Spinal cord (tissue), 9 donors: ENCODE measurements at regions not wholly inside any gene's neighbourhood (a gene's known extent, or its start where the extent isn't known, plus 50 kb on each side); places are given as distances from the start of the nearest gene placed in this dataset.
"Not testable (repeated sequence)": the region's sequence is repeated elsewhere in the genome, so short reads cannot be mapped to it uniquely, and the experiment has no call there.

ENCODE experiments used
- DNase-seq, 6 donors: peaks; one replicate each; pipeline versions ENCODE4 v3.0.0 to v3.0.0-alpha.2; 2013 to 2015; ENCODE audit warnings: low spot score in 6 of 6, low read depth in 4 of 6
- H3K27ac ChIP-seq: one replicate; pipeline ENCODE4 v1.5.1; 2013; ENCODE audit warnings: low read depth, low read length, control low read depth
- H3K27me3 ChIP-seq: one replicate; pipeline ENCODE4 v1.6.1; 2013; ENCODE audit warnings: low read length; ENCODE audit not compliant: control insufficient read depth, insufficient read depth
- H3K36me3 ChIP-seq: one replicate; pipeline ENCODE4 v1.6.1; 2013; ENCODE audit warnings: low read length; ENCODE audit not compliant: control insufficient read depth, insufficient read depth
- H3K4me1 ChIP-seq: one replicate; pipeline ENCODE4 v1.6.1; 2013; ENCODE audit warnings: low read length; ENCODE audit not compliant: control insufficient read depth, insufficient read depth
- H3K4me3 ChIP-seq: one replicate; pipeline ENCODE4 v1.5.1; 2013; ENCODE audit warnings: low read depth, low read length, control low read depth
- H3K9me3 ChIP-seq: one replicate; pipeline ENCODE4 v1.6.1; 2013; ENCODE audit warnings: low read length; ENCODE audit not compliant: control insufficient read depth, insufficient read depth
- whole genome bisulfite sequencing: methylation state at CpG from one replicate; pipeline ENCODE4 v1.1.5; 2013; ENCODE audit warnings: missing lambda C conversion rate; ENCODE audit not compliant: insufficient coverage; 5-methylcytosine and 5-hydroxymethylcytosine counted together
- donor health status: healthy.

GRCh38 chr22:23501708-23502107, 78.4 kb downstream of the IGLL1 start:
- H3K4me1 ChIP-seq = peaks cover 25% of the 10 kb centered on the region
- no peaks in the 10 kb centered on the region for H3K27me3 ChIP-seq
- H3K27ac ChIP-seq = no peak overlapping the region
- H3K4me3 ChIP-seq = no peak overlapping the region
- H3K36me3 ChIP-seq = no peaks in the 10 kb centered on the region
- no peaks in the 10 kb centered on the region for H3K9me3 ChIP-seq
- no peak for DNase-seq
- WGBS = 99% methylated on average over 4 of the region's 12 CpGs

DNA sequence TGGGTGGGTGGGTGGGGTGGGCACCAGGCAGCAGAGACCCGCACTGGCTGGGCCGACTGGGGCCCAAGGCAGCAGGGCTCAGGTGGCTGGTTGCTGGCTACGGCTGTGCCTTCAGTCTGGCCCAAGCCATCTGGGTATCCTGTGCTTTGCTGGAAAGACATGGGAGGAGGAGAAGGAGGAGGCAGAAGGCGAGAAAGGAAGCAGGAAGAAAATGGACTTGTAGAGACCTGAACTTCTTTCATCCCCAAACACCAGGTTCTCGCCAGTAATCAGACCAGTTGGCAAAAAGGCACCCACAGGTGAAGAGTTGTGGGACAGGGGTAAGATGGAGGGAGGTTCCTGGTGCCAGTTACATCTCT, 78.8 kb downstream of the IGLL1 start:
- Histone ChIP-seq H3K27me3 (no peaks in the 10 kb centered on the region), H3K4me3 (no peak overlapping the region), H3K4me1 (peaks cover 25% of the 10 kb centered on the region), H3K27ac (no peak overlapping the region), H3K9me3 (no peaks in the 10 kb centered on the region), H3K36me3 (no peaks in the 10 kb centered on the region)
- WGBS = 16% methylated on average over 3 of the region's 5 CpGs
- no peak for DNase-seq

DNA sequence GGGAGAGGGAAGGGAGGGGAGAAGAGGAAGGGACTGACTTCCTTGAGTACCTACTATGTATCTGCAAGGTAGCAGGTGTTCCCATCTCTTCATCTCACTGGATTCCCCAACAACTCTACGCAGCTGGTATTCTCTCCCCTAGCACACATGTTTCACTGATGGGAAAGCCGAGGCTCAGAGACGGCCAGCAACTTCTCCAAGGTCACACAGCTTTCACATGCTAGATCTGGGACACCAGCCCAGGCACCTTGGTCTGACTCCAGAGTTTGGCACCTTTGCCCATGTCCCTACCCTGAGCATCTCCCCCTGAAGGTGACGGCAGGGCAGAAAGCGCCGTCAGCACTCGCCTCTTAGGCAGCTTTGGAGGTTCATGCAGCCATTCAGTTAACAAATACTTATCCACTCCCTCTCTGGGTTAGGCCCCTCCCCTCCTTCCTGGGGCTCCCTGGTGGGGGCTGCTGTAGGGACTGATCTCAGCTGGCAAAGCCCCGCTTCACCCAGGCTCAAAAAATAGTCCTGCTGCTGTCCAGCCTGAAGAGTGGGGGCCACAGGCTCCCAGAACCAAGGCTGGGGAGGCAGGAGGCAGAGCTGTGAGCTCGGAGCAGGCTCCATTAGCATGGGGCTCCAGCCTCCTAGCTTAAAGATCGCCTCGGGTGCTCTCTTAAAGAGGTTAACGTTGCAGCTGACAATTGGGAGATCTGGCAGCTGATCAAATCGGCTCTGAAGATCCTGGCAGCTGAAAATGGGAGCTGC, 79.4 kb downstream of the IGLL1 start:
- DNase-seq = peak in 2 of 6 donors; percentile 80 to 84
- no peak overlapping the region for H3K27ac ChIP-seq
- H3K27me3 ChIP-seq = no peaks in the 10 kb centered on the region
- WGBS = 42% methylated on average over 9 of the region's 13 CpGs
- no peak overlapping the region for H3K4me3 ChIP-seq
- H3K9me3 ChIP-seq = no peaks in the 10 kb centered on the region
- H3K4me1 ChIP-seq = peaks cover 25% of the 10 kb centered on the region
- H3K36me3 ChIP-seq = no peaks in the 10 kb centered on the region

DNA sequence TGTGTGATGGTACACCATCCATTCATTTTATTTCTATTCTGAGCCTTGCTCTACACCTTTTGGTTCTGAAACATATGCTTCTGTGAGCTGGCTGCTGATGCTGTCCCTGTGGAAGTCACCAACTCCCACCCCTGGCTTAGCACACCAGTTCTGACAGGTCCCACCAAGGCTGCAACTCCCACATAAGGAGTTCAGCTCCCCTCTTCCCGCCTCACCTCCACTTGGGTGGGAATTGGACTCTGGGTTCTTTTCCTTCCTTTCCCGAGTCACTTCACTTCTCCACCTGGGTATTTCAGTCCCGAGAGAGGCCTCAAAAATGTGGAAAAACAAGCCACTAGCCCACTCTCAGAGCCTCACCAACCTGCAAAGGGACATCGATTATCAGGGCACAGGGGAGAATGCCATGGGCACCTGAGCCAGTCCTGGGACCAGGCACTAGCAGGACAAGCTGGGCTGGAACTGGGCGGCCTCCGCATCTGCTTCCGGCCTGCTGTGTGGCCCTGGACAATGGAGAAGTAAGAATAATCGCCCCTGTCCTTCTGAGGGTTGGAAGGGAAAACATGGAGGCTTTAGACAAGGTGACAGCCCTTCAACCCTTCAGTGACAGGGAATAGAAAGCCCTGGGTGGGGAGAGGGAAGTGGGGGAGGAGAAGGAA, 80.1 kb downstream of the IGLL1 start:
- no peak overlapping the region for H3K4me3 ChIP-seq
- no peaks in the 10 kb centered on the region for H3K27me3 ChIP-seq
- no peak overlapping the region for H3K27ac ChIP-seq
- H3K4me1 ChIP-seq = peaks cover 25% of the 10 kb centered on the region
- no peak for DNase-seq
- no peaks in the 10 kb centered on the region for H3K36me3 ChIP-seq
- H3K9me3 ChIP-seq = no peaks in the 10 kb centered on the region
- 78% methylated on average over 7 of the region's 8 CpGs for WGBS

DNA sequence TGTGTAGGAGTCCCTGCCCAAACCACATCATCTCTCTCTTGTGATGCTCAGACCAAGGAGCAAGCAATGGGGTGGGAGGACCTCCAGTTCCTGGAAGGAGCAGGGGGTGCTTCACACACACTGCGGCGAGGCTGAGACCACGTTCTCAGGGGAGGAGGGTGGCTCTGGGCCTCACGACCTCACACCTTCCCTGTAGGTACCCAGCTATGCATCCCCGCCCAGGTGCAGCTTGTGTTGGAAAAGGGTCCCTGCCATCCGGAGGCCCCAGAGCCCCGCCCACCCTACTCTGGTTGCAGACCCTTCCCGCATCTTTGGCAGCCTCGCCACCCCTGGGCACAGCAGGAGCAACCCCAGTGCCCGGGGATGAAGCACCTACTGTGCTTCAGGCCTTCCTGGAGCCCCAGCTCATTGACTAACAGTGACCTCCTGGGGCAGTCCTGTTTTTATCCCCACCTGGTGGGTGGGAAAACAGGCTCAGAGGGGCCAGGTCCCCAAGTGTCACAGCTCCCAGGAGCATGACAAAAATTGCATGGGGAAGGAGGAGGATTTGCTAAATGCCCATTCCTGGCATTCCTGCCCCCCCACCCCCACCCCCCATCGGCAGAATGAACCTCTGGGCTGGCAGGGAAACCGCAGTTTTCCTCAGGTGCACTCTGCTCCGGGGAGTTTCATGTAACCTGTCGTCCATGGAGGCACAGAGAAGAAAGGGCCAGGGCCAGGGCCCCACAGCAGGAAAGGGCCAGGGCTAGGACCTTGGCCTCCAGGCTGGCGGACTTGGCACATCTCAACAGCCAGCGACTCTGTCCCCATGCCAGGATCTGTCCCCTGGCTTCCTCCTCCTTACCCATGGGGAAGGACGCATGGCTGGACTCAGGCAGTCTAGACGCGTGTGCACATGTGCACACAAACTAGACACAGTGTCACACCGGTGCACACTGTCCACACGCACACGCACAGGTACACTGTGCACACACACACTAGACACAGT, 81.0 kb downstream of the IGLL1 start:
- Histone ChIP-seq H3K36me3 (no peaks in the 10 kb centered on the region), H3K4me3 (no peak overlapping the region), H3K9me3 (no peaks in the 10 kb centered on the region), H3K27ac (no peak overlapping the region), H3K4me1 (peaks cover 19% of the 10 kb centered on the region), H3K27me3 (no peaks in the 10 kb centered on the region)
- 69% methylated on average over 21 of the region's 22 CpGs for WGBS
- no peak for DNase-seq

- 100% methylated on average over 4 of the region's 6 CpGs for WGBS
- DNase-seq, H3K36me3 ChIP-seq: not testable (repeated sequence)
Measured at GRCh38 chr22:23497889-23498288, 82.2 kb downstream of the IGLL1 start.

GRCh38 chr22:23497016-23497885, 82.8 kb downstream of the IGLL1 start:
- no peak for DNase-seq

More at GRCh38 chr22:23497889-23498288, 82.2 kb downstream of the IGLL1 start:
- H3K9me3 ChIP-seq, H3K4me3 ChIP-seq, H3K27me3 ChIP-seq, H3K27ac ChIP-seq: not testable (repeated sequence)
- H3K4me1 ChIP-seq = peaks cover 19% of the 10 kb centered on the region

DNA sequence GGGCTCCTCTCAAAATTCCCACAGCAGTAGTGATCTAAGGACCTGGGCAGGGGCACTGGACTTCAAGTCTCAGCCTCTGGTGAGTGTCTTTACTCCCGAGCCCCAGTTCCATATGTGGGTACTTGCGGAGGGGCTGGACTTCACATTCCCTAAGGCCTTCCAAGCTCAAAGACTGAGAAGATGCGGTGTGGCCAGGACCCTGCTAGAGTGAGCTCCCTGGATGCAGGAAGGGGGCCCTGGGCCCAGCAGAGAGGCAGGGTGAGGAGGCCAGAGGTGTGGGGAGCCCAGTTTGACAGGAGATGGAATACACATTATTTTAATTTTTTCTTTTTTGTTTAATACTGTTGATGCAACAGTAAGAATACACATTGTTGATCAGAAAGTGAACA, 83.7 kb downstream of the IGLL1 start:
- no peak for DNase-seq
- Histone ChIP-seq H3K4me3 (no peak overlapping the region), H3K9me3 (no peaks in the 10 kb centered on the region)

More at GRCh38 chr22:23497016-23497885, 82.8 kb downstream of the IGLL1 start:
- Histone ChIP-seq H3K4me3 (no peak overlapping the region), H3K9me3 (no peaks in the 10 kb centered on the region), H3K27ac (no peak overlapping the region), H3K4me1 (peaks cover 19% of the 10 kb centered on the region), H3K36me3 (no peaks in the 10 kb centered on the region), H3K27me3 (no peaks in the 10 kb centered on the region)
- WGBS = 94% methylated on average over 6 of the region's 6 CpGs

More for the DNA sequence above, 83.7 kb downstream of the IGLL1 start:
- Histone ChIP-seq H3K27me3 (no peaks in the 10 kb centered on the region), H3K36me3 (no peaks in the 10 kb centered on the region), H3K4me1 (peaks cover 19% of the 10 kb centered on the region), H3K27ac (no peak overlapping the region)
- 88% methylated on average over 3 of the region's 3 CpGs for WGBS
